ENCODE measurements at regions not wholly inside any gene's neighbourhood (a gene's known extent, or its start where the extent isn't known, plus 50 kb on each side); places are given as distances from the start of the nearest gene placed in this dataset.

GRCh38 chr4:151911970-151912369 is 151.2 kb upstream of the GATB start:
- TF ChIP-seq CTCF (conservative IDR thresholded peaks at IDR 0.05) (no peak), ZFX (IDR thresholded peaks at IDR 0.05) (no peak)
